ENCODE measurements at regions not wholly inside any gene's neighbourhood (a gene's known extent, or its start where the extent isn't known, plus 50 kb on each side); places are given as distances from the start of the nearest gene placed in this dataset.

- TF ChIP-seq, protein P1, sequence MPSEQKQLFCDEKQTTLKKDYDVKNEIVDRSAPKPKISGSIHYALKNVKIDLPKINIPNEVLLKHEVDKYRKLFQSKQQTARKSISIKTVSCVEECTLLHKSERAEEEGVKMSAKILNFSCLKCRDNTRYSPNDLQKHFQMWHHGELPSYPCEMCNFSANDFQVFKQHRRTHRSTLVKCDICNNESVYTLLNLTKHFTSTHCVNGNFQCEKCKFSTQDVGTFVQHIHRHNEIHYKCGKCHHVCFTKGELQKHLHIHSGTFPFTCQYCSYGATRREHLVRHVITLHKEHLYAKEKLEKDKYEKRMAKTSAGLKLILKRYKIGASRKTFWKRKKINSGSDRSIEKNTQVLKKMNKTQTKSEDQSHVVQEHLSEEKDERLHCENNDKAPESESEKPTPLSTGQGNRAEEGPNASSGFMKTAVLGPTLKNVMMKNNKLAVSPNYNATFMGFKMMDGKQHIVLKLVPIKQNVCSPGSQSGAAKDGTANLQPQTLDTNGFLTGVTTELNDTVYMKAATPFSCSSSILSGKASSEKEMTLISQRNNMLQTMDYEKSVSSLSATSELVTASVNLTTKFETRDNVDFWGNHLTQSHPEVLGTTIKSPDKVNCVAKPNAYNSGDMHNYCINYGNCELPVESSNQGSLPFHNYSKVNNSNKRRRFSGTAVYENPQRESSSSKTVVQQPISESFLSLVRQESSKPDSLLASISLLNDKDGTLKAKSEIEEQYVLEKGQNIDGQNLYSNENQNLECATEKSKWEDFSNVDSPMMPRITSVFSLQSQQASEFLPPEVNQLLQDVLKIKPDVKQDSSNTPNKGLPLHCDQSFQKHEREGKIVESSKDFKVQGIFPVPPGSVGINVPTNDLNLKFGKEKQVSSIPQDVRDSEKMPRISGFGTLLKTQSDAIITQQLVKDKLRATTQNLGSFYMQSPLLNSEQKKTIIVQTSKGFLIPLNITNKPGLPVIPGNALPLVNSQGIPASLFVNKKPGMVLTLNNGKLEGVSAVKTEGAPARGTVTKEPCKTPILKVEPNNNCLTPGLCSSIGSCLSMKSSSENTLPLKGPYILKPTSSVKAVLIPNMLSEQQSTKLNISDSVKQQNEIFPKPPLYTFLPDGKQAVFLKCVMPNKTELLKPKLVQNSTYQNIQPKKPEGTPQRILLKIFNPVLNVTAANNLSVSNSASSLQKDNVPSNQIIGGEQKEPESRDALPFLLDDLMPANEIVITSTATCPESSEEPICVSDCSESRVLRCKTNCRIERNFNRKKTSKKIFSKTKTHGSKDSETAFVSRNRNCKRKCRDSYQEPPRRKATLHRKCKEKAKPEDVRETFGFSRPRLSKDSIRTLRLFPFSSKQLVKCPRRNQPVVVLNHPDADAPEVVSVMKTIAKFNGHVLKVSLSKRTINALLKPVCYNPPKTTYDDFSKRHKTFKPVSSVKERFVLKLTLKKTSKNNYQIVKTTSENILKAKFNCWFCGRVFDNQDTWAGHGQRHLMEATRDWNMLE (tag by site-specific recombination; conservative IDR thresholded peaks at IDR 0.05; ENCODE audit: low read depth) = no peak
- TF ChIP-seq YY1 (tag by site-specific recombination; IDR thresholded peaks at IDR 0.05) (no peak), ZBTB26 (tag by site-specific recombination; optimal IDR thresholded peaks at IDR 0.05) (no peak), ZNF311 (tag by site-specific recombination; IDR thresholded peaks at IDR 0.05; ENCODE audit: borderline replicate concordance) (no peak), ZNF211 (tag by site-specific recombination; IDR thresholded peaks at IDR 0.05; ENCODE audit: low read depth) (no peak), ZSCAN23 (tag by site-specific recombination; IDR thresholded peaks at IDR 0.05) (no peak)
These were observed 362.8 kb downstream of the SFMBT2 start for GRCh38 chr10:7048061-7048460.

Data from HEK293 (cell line).